8988T (cell line): ENCODE measurements at regions not wholly inside any gene's neighbourhood (a gene's known extent, or its start where the extent isn't known, plus 50 kb on each side); places are given as distances from the start of the nearest gene placed in this dataset.
A peak's percentile ranks its signal among the peaks of the same experiment; 100 is the strongest.
"Not testable (repeated sequence)": the region's sequence is repeated elsewhere in the genome, so short reads cannot be mapped to it uniquely, and the experiment has no call there.

Experiments used
- DNase-seq: peaks from one replicate; pipeline ENCODE4 v3.0.0; 2011

DNA sequence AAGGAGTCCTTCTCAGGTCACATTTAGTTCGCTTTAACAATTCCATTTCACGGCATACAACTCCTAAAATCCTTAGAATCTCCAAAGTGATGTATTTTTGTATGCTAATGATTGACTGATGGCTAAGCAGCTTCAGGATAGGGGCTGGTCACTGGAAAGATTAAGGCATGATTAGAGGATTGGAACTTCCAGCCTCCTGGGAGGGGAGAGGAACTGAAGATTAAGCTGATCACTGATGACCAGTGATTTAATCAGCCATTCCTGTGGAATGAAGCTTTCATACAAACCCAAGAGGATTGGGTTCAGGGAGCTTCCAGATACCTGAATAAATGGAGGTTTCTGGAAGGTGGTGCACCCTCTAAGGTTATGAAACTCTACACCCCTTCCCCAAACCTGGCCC, 123.9 kb upstream of the CDK13 start:
- no peak for DNase-seq

DNA sequence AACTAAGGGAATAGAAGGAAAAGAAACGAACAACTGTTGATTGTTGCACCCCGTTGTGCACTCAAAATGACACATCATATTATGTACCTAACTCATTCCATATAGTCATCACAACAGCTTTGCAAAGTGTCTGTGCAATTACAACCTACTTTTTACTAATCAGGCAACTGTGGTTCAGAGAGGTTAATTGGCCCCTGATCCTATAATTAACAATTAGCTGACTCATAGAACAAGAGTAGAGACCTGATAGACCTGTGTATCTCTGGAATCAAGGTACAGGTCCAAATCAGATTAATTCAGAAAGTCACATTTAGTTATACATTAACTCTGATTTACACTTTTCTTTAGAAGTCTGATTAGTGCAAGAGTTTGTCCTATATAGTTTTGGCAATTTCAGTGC, 122.5 kb upstream of the CDK13 start:
- no peak for DNase-seq

DNA sequence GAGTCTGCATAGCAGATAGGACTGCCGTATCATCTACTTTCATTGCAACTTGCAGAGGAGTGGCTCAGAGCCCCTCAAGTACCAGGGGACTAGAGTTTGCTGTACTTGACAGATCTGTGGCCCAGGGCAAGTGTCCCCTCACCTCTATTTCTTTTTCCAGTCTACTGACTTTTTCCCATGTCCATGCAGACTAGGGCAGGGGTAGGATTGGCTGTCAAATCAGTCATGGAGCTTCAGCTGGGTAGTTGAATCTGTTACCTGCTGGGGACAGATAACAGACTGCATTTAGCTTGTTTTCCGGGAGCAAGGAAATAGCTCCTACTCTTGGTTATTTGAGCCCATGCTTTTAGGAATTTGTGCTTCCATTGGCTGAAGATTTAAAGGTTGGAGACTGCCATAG, 121.0 kb upstream of the CDK13 start:
- no peak for DNase-seq

DNA sequence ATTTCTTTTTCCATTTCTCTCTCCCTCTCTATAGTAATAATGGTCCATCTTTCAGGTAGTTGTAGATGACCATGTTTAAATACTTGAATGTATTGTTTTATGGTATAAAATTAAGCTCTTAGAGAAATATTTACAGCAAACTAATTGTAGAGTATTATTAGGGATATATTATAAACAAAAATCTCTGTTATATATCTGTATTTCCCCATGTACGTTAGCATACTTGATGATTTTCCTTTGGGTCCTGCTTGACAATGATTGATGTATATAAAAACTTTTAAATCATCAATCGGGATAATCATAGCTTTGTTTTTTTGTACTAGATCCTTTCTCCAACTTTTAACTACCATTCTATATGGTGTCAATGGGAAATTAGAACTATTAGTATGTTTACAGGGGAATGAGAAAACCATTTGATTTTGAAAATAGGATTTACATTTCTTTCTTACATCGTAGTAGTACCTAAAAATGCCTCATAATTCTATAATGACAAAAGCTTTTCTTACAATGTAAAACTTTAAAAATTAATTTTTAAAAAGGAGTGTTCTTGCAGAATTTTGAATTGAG, 117.5 kb upstream of the CDK13 start:
- DNase-seq, result no peak

DNA sequence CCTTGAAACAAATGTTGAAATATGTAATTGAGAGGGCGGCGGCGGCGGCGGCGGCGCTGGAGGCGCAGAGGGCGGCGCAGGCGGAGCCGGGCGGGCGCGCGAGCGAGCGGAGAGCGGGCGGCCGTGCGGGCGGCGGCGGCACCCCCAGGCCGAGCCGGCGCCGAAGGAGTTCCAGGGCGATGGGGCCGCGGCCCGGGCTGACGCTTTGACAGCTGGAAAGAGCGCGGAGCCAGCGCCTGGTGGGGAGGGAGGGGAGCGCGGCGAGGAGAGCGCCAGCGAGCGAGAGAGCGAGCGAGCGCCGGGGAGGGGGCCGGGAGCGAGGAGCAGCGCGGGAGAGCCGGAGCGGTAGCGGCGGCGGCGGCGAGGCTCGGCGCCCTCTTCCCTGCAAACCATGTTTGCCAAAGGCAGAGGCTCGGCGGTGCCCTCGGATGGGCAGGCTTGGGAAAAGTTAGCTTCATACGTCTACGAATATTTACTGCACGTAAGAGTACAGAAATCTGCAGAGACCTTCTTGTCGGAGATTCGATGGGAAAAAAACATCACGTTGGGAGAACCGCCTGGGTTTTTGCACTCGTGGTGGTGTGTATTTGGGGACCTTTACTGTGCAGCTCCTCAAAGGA, 116.8 kb upstream of the CDK13 start:
- peak; percentile 24 for DNase-seq

DNA sequence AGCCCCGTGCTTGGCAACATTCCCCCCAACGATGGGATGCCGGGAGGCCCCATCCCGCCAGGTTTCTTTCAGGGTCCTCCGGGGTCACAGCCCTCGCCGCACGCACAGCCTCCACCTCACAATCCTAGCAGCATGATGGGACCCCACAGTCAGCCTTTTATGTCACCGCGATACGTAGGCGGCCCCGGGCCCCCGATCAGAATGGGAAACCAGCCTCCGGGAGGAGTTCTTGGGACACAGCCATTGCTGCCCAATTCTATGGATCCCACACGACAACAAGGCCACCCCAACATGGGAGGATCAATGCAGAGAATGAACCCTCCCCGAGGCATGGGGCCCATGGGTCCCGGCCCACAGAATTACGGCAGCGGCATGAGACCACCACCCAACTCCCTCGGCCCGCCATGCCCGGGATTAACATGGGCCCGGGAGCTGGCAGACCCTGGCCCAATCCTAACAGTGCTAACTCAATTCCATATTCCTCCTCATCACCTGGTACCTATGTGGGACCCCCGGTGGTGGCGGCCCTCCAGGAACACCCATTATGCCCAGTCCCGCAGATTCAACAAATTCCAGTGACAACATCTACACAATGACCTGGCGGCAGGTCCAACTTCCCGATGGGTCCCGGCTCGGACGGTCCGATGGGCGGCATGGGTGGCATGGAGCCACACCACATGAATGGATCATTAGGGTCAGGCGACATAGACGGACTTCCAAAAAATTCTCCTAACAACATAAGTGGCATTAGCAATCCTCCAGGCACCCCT, 116.0 kb upstream of the CDK13 start:
- not testable (repeated sequence) for DNase-seq

DNA sequence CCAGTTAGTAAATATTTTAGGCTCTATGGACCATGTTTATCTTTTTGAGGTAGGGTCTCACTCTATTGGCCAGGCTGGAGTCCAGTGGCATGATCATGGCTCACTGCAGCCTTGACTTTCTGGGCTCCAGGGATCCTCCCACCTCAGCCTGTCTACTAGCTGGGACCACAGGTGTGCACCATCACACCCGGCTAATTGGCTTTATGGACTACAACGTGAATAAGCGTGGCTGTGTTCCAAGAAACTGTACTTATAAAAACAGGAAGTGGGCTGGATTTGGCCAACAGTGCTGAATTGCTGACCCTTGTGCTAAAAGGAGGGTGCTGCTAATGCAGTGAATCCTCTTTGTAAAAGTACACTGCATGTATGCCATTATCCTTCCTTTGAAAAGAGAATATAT, 111.7 kb upstream of the CDK13 start:
- DNase-seq, result no peak

DNA sequence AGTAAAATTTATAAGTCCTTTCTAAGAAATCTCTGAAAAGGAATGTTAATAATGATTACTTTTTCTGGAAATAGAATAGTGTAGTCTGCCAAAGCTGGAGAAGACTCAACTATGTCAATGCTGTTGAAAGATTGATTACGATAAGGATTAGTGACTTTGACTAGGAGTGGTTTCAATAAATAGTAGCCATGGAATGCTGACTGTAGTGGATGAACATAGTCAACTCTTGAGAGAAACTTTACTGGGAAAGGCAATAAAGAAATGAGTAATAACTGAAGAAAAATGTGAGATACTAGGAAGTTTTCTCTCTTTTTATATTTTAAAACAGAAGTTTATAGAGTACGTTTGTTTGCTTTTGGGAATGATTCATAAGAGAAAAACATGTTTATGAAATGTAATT, 105.0 kb upstream of the CDK13 start:
- DNase-seq, result no peak

DNA sequence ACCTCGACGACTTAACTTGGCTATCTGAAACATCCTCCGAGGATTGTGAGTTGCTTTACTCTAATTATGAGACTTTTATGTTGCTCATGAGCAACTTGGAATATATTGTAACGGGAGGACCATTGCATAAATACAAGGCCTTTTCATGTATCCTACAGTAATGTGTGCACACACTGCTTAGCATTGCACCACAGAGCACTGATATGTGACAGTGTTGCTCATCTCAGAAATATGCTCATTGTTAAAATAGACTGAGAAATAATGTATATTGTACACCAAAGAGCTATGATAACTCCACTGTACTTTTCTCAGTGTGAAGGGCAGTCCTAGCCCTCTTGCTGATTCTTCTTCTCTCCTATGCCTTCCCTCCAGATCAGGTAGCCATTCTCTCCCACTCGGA, 102.8 kb upstream of the CDK13 start:
- no peak for DNase-seq

DNA sequence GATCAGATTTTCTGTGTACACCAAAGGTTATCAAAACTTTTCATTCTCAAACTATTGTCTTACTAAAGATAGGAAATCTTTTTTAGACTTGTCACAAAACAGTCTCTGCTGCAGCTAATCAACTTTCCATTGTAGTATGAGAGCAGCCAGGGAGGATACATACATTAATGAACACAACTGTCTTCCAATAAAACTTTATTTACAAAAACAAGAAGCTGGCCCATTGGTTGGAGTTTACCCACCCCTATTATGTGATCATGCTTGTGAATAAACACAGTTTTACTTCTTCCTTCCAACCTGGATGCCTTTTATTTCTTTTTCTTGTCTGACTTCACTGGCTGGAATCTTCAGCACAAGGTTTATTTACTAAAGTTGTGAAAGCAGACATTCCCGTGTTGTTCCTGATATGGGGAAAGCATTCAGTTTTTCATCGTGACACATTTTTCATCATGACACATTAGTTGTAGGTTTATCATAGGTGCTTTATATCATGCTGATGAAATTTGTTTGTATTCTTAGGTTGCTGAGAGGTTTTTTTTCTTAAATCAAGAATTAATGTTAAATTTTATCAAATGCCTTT, 98.5 kb upstream of the CDK13 start:
- DNase-seq, result no peak

DNA sequence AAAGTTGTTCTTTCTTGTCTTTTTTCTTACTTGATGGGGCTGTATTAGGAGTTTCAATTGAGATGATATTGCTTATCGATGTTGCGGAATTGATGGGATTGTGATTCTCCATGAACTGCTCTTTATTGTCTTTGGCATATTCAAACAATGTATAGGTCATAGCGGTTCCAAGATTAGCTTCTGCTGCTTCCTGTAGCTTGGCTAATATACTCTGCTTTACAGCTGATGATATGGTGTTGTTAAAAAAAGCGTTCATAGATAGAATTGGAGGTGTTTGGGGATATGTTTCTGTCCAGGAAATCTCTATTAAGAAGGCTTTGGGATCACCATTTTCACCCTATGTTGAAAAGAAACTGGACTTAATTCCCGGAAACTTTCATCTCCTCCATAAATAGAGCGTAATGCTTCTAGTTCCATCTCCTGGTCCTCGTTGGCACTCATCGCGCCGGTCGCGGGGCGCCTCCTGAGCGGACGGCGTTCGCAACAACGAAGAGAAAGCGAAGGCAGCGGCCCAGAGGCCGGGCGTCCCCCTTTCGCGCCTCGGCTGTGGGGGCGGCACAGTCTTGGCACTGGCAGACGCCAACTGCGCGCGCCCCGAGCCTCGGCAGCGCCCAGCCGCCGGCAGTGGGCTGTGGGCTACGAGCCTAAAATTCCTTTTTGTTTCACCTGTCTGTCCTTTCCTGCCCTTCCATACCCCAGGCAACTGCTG, 95.3 kb upstream of the CDK13 start:
- DNase-seq, result not testable (repeated sequence)

DNA sequence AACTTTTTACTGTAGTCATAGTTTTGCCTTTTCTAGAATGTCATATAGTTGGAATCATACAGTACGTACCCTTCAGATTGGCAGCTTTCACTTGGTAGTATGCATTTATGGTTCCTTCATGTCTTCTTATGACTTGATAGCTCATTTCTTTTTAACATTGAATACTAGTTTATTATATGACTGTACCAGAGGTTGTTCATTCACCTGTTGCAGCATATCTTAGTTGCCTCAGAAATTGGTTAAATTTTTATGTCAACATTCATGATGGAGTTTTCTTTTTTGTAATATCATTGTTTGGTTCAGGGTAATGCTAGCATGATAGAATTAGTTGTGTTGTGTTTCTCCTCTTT, 94.8 kb upstream of the CDK13 start:
- no peak for DNase-seq

DNA sequence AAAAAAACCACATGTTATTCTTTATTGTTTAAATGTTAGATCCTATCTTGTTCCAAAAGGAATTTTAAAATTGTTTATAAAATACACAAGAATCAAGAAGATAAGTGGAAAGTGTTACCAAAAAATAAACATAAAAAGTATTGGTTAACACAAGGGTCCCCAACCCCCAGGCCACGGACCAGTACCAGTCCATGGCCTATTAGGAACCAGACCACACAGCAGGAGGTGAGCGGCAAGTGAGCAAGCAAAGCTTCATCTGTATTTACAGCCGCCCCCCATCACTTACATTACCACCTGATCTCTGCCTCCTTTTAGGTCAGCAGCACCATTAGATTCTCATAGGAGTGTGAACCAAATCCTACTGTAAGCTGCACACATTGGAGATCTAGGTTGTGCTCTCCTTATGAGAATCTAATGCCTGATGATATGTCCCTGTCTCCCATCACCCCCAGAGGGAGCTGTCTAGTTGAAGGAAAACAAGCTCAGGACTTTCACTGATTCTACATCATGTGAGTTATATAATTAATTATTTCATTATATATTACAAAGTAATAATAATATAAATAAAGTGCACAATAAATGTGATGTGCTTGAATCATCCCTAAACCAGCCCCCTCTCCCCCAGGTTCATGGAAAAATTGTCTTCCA, 86.3 kb upstream of the CDK13 start:
- not testable (repeated sequence) for DNase-seq

DNA sequence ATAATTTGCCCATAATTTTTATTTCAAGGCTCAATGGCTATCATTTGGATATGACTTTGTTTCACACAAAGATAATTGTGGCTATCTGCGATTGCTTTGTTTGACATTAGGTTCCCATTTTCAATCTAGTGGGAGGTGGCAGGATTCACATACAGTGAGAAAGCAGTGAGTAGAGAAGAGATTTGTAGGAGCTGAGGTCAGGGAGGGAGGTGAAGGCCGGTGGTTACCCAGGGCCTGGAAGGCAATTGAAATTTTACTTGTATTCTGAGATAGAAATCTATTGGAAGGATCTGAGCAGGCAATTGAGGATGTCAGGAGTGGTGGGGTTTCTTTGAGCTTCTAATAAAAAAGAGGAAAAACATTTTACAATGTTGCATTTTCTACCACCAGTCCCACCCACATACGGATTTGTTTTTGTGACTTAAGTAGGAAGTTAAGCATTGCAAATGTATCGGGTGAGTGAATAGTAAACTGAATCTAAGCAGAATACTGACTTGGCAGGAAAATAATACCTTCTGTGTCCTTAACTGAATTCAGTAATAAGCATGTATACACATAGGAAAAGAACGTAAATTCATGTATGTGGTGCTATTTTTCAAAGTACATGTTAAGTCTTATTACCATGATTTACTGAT, 80.1 kb upstream of the CDK13 start:
- not testable (repeated sequence) for DNase-seq

DNA sequence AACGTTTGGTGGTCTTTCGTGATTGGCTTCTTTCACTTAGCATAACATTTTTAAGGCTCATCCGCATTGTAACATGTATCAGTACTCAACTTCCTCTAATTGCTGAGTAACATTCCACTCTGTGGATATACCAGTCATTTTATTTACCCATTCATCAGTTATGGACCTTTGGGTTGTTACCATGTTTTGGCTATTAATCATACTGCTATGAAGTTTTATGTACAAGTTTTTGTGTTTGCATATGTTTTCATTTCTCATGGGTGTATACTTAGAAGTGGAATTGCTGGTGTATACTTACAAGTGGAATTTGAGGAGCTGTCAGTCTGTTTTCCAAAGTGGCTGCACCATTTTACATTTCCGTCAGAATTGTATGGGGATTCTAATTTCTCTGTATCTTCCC, 78.4 kb upstream of the CDK13 start:
- not testable (repeated sequence) for DNase-seq

DNA sequence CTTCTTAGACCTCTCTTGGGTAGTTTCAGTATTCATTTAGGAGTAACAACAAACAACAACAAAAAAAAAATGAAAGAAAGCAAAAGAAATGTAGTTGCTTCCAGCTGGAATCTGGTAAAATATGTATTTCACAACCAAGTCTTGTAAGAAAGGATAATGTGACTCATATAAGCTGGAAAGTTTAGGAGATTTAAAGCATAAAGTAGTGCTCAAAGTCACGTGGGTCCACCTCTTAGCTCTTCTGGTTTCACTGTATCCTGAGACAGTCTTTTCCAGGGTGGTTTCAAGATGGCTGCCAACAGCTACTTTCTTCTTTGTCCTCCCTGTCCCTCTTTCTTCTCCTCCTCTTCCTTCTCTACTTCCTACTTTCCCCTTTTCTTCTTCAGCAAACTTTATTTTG, 69.5 kb upstream of the CDK13 start:
- no peak for DNase-seq

DNA sequence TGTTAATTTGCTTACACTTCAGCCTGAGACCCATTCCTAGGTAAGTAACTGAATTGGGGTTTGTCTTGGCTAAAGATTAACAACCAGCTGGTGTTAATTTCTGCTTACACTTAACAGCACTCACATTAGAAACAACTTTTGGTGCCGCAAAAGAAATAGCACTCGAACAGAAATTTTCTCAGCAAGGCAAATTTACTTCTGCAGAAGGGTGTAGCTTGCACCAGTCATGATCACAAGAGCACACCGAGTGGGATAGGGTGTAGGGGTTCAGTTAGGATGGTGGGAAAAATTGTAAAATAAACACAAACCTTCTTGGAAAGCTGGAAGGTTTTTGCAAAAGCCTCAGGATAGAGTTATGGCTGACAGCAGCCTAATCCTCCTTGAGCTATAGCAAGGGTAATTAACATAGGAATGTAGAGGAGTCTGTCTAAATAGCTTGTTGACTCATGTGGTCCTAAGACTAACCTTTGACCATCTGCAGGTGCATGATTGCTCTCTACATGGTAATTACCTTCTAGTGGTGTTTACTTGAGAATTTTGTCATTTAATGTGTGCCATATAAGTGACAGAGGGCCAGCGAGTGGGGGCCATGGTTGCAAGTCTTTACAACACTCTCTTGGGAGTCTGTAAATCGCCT, 67.8 kb upstream of the CDK13 start:
- no peak for DNase-seq

DNA sequence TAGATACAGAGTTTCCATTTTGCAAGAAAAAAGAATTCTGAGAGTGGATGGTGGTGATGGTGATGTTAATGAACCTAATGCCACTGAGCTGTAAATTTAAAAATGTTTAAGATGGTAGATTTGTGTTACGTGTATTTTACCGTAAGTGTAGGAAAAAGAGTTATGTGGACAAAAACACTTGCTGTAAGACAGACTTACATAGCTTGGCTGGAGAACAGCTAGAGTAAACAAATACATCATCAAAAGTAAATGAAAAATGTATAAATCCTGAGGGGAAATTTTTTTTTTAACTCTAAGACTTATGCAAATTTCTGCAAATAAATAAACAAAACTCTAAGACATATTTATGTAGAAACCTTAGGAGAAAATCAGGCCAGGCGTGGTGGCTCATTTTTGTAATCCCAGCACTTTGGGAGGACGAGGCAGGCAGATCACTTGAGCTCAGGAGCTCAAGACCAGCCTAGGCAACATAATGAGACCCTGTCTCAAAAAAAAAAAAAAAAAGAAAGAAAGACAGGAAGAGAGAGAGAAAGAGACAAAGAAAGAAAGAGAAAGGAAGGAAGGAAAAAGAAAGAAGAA, 66.2 kb upstream of the CDK13 start:
- DNase-seq, result no peak

DNA sequence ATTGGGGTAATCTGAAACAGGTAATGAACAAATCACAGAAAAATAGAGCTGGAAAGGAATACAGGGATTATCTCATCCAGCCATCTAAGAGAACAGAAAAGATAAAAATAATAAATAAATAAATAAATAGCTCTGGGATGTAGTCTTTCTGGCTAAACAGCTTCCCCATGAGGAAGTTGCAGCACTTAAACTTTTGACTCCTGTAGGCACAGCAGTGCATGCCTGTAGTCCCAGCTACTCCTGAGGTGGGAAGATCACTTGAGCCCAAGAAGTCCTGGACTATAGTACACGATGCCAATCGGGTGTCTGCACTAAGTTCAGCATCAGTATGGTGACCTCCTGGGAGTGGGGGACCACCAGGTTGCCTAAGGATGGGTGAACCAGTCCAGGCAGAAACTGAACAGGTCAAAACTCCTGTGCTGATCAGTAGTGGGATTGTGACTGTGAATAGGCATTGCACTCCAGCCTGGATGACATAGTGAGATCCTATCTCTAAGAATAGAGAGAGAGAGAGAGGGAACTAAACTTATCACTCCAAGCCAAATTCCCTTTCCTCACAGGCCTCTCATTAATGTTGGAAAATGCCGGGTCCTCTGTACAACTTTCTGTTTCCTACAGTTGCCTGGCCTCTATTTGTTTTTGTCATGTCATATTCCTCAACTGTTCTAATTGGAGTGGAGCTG, 61.7 kb upstream of the CDK13 start:
- no peak for DNase-seq

DNA sequence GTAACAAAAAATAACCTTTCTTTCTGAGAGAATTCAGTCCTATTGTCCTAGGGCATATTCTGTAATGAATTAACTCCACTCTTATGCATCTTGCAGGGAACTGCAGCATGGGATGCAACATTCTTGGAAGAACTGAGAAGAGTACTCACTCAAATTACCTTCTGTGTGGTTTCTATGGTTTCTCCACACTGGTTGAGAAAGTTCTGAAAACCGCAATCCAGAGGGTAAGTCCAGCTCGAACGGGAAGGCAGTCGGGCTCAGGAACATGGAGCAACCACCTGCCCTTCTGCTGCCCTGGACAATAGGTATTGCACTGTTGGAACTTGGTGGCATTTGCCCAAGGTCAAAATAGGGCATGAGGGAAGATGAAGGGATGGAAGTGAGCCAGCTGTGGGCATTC, 59.6 kb upstream of the CDK13 start:
- DNase-seq, result no peak

DNA sequence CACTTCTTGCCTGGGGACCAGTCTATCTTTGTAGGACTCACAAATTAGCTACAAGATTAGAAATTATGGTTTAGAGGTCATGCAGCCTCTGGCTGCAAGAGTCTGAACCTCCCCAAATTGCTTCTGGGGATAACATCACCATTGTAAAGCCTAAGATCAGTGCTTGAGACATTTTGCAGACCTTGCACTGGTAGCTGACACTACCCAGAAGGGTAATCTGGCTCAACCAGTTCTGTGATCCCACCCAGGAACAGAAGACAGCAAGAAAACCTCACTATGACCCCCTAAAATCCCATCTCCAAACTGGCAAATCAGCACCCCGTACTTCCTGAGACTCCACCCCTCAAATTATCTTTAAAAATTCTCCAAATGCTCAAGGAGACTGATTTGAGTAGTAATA, 58.2 kb upstream of the CDK13 start:
- DNase-seq, result no peak
